ENCODE measurements at regions not wholly inside any gene's neighbourhood (a gene's known extent, or its start where the extent isn't known, plus 50 kb on each side); places are given as distances from the start of the nearest gene placed in this dataset.

DNA sequence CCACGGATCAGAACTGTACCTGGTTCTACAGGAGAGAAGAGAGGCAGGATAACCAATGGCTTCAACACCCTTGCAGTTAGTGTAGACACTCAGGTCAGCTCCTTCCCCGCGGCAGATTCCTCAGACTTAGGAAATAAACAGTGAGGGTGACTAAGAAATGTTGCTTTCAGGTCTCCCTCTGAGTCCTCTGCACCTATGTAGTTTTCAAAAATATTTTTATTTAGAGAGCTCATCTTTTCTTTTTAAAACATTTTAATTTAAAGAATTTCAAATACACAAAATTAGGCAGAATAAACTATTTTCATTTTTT is 195.2 kb downstream of the KLF12 start:
- no peak for TF ChIP-seq SUZ12 (IDR thresholded peaks at IDR 0.05; ENCODE audit: extremely low read depth, insufficient read depth, insufficient read length)
- TF ChIP-seq YY1 (IDR thresholded peaks at IDR 0.05; ENCODE audit: insufficient read depth, insufficient read length) = no peak
- no peak for TF ChIP-seq ZNF274 (IDR thresholded peaks at IDR 0.05; ENCODE audit: low read depth, low read length)
